ENCODE measurements at regions not wholly inside any gene's neighbourhood (a gene's known extent, or its start where the extent isn't known, plus 50 kb on each side); places are given as distances from the start of the nearest gene placed in this dataset.

- TF ChIP-seq CTCF (IDR thresholded peaks at IDR 0.05): no peak
- no peak for TF ChIP-seq POLR2A (IDR thresholded peaks at IDR 0.05)
Measured at GRCh38 chr1:229714306-229714705, 88.3 kb downstream of the URB2 start.

Measured in uterus (tissue), 2 donors.